GM12878 (cell line): ENCODE measurements at regions not wholly inside any gene's neighbourhood (a gene's known extent, or its start where the extent isn't known, plus 50 kb on each side); places are given as distances from the start of the nearest gene placed in this dataset. TPM values are rescaled to one million over a fixed set of nuclear protein-coding genes. Genes with fewer than 3 reads are reported as not detected.

Experiments
- ATAC-seq: fragments of 200-7000 bp; cut with Tn5 transposase; 3 replicates; pipeline ENCODE4 v1.9.1; 2020; ENCODE audit warnings: mild to moderate bottlenecking, moderate library complexity
- BruUV-seq: library from RNA; stranded (reverse); fragments of 400-500 nt; replicated peaks from 2 replicates; lab custom pipeline; 2021; lab: Mats Ljungman, UMichigan
- CTCF ChIA-PET: fragments of 300-600 bp; sonication (Branson Sonifier 250); formaldehyde crosslinking; extraction: SDS; loops from one replicate; lab custom pipeline; 2021; ENCODE audit warnings: inconsistent platforms; lab: Yijun Ruan, JAX
- POLR2A ChIA-PET: fragments of 350-600 bp; formaldehyde crosslinking; extraction: SDS; loops from one replicate; lab custom pipeline; 2021; ENCODE audit warnings: inconsistent platforms; lab: Charles Lee
- RAD21 ChIA-PET: fragments of 300-600 bp; sonication (Branson Sonifier 250); formaldehyde crosslinking; loops from one replicate; lab custom pipeline; 2023; ENCODE audit warnings: antibody characterized with exemption; ENCODE audit not compliant: unreplicated experiment; lab: Charles Lee
- SMC1A ChIA-PET: fragments of 300-600 bp; sonication (Branson Sonifier 250); formaldehyde crosslinking; loops from one replicate; lab custom pipeline; 2023; ENCODE audit not compliant: unreplicated experiment, uncharacterized antibody; lab: Charles Lee
- DNase-seq: peaks from one replicate; pipeline ENCODE4 v3.0.0-alpha.2; 2011; ENCODE audit warnings: low read depth, low spot score
- FAIRE-seq: peaks from 3 replicates; lab custom pipeline; 2011; peaks lifted over from hg19 to GRCh38; lab: Jason Lieb, UNC
- H2AFZ ChIP-seq: 2 replicates; pipeline ENCODE4 v1.6.0; 2011; ENCODE audit warnings: low read depth, low read length, control low read depth; ENCODE audit not compliant: control insufficient read depth
- H3K27ac ChIP-seq: 2 replicates; pipeline ENCODE4 v1.5.1; 2011; ENCODE audit warnings: control low read depth; ENCODE audit not compliant: control insufficient read depth, insufficient read depth
- H3K27me3 ChIP-seq, 2 experiments: replicated peaks in 1 of 2; 2 replicates each; pipeline versions ENCODE4 v1.6.0 to v1.6.1; 2011; ENCODE audit warnings: low read length in 1 of 2; ENCODE audit not compliant: control insufficient read depth in 2 of 2, insufficient read depth in 2 of 2
- H3K36me3 ChIP-seq, 2 experiments: 2 replicates each; pipeline ENCODE4 v1.5.1; 2011; ENCODE audit warnings: low read length in 1 of 2; ENCODE audit not compliant: control insufficient read depth in 2 of 2, insufficient read depth in 2 of 2
- H3K4me1 ChIP-seq: 2 replicates; pipeline ENCODE4 v1.6.1; 2011; ENCODE audit warnings: mild to moderate bottlenecking, low read length, moderate library complexity, mixed read lengths; ENCODE audit not compliant: control insufficient read depth, insufficient read depth
- H3K4me2 ChIP-seq: 2 replicates; pipeline ENCODE4 v1.6.0; 2011; ENCODE audit warnings: control low read depth; ENCODE audit not compliant: control insufficient read depth, insufficient read depth
- H3K4me3 ChIP-seq: fragments of 200-600 bp; sonication (generic); 2 replicates; pipeline ENCODE4 v1.5.1; 2016
- H3K79me2 ChIP-seq: 2 replicates; pipeline ENCODE4 v1.6.0; 2011; ENCODE audit warnings: low read length; ENCODE audit not compliant: control insufficient read depth, insufficient read depth
- H3K9ac ChIP-seq: 2 replicates; pipeline ENCODE4 v1.8.0; 2011; ENCODE audit warnings: low read length, control low read depth, mixed read lengths; ENCODE audit not compliant: control insufficient read depth, insufficient read depth
- H3K9me3 ChIP-seq: replicated peaks from 3 replicates; pipeline ENCODE4 v1.5.1; 2011; ENCODE audit warnings: mild to moderate bottlenecking, low read length; ENCODE audit not compliant: control insufficient read depth, insufficient read depth
- H4K20me1 ChIP-seq: 2 replicates; pipeline ENCODE4 v1.6.0; 2011; ENCODE audit not compliant: control insufficient read depth, insufficient read depth
- MLLT1 ChIP-seq: fragments of 450-650 bp; IDR thresholded peaks from 2 replicates; pipeline ENCODE4 v1.6.1; 2016; ENCODE audit warnings: mild to moderate bottlenecking
- WGBS: methylation state at CpG from one replicate; pipeline ENCODE4 v1.1.6; 2016; ENCODE audit warnings: low lambda C conversion rate; ENCODE audit not compliant: insufficient replicate concordance, insufficient coverage; ENCODE audit errors: missing lambda C conversion rate; 5-methylcytosine and 5-hydroxymethylcytosine counted together
- in situ Hi-C: fragments of 300-500 bp; cut with MboI; formaldehyde crosslinking; loops from 9 replicates; pipeline ENCODE4 v1.14.3; 2018; ENCODE audit warnings: mixed read lengths
- intact Hi-C: fragments of 100-400 bp; cut with micrococcal nuclease; formaldehyde crosslinking; loops from one replicate; pipeline ENCODE4 v1.14.2; 2022; ENCODE audit not compliant: unreplicated experiment
- small RNA-seq: library from RNA; depleted of rRNA; stranded (forward); fragments of <200 nt; gene quantifications from one replicate; pipeline ENCODE3, GENCODE V24; 2014

DNA sequence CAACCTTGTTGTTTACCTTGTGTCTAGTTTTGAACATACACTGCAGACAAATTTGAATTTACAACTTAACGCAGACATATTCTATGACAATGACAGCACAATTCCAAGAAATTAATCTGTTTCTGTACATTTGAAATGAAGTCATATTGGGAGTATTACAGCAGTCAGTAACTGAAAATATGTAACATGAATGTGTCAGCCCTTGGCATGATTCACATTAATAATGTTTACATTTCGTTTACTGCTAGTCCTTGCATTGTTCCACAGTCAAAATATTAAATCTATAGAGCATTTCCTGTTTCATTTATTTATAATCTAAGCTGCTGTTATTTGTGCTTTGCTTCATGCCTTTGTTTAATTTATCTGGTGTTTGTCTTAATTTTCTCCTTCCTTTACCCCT lies 80.4 kb downstream of the NOC3L start:
- ChIA-PET POLR2A (no interaction called here), RAD21 (no interaction called here), CTCF (interaction anchor here (1.0 to 3.8 kb wide), 4 partner anchors 38 to 161 kb away, joined by 3 to 50 read pairs (median 4); no protein-coding TSS in a partner anchor)
- Histone ChIP-seq H4K20me1 (no peaks in the 10 kb centered on the region), H3K79me2 (no peaks in the 10 kb centered on the region), H3K4me3 (no peak overlapping the region), H3K9me3 (no peaks in the 10 kb centered on the region), H3K4me1 (no peaks in the 10 kb centered on the region), H3K27ac (no peak overlapping the region), H3K27me3 (0 out of 4 replicates have a peak, but pooled peaks cover 0 to 3% of the 10 kb centered on the region in 2 experiments), H3K9ac (no peak overlapping the region), H3K4me2 (no peak overlapping the region), H2AFZ (no peak overlapping the region)
- FAIRE-seq (no peak), DNase-seq (no peak), ATAC-seq (no peak)
- in situ Hi-C loops (no loop called here), intact Hi-C loops (no loop called here)
- WGBS: 50% methylated on average over 2 of the region's 2 CpGs
- BruUV-seq: no TSS peak
- no peak for TF ChIP-seq MLLT1
- TF ChIP-seq, all 136 proteins: peak for 0
- SMC1A ChIA-PET: interaction anchor here (1.6 to 2.4 kb wide), 2 partner anchors 160 to 162 kb away, joined by 6 to 18 read pairs; no protein-coding TSS in a partner anchor
- H3K36me3 ChIP-seq: no peaks in the 10 kb centered on the region

Small RNA genes lying in the stretch of these regions (small RNA-seq; reads per million reads assigned to genes)
- not detected for gene RNU6-657P
